ENCODE measurements at regions not wholly inside any gene's neighbourhood (a gene's known extent, or its start where the extent isn't known, plus 50 kb on each side); places are given as distances from the start of the nearest gene placed in this dataset.

DNA sequence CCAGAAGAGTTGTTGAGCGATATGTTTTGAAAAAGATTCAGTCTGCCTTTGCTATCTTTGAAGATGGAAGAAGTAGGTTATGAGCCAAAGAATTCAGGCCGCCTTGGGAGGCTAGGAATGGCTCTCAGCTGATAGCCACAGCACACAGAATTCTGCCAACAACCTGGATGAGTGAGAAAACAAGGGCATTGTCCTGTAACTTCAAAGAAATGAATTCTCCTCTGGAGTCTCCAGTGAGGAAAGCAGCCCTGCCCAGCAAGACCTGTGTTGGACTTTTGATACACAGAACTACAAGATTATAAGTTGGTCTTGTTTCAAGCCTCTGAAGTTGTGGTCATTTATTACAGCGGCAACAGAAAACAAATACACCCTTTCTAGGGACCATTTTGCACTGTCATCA is 509.9 kb upstream of the ZNF608 start:
- H3K27ac Mint-ChIP-seq, result no peak overlapping the region

DNA sequence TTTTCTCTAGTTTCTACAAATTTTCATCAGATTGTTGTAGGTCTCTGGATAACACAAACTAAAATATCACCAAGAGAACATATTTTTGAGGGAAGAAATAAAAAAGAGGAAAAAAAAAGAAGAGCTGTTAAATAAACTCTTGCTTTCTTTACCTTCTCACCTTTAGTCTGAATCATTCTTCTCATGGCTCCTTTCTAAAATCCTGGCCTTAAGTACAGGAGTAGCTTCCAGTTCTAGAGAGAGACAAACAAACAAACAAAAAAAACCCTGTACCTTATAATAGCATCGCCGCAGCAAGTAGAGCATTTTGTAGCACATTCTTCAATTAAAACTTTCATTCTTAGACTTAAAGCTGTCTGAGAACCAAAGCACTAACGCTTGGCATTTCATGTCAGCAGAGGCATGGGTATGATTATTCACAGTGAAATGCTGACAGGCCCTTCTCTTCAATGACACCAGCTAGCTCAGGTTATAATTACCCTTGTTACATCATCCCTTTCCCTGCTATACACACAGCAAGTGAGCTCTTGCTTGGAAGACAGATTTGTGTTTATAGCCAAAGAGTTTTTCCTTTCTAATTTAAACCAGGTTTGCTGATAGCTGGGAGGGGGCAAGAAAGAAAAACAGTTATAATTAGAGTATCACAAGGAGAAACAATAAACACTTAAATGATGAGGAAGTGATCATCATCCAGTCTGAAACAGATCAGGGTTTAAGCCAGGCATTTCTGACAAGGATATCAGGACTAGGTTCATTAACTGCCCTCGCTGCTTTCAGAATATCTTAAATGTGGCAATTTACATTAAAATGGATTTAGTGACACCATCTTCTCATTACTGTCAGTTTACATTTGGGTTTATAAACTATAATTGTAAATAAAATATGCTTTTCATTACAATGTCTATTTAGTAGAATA is 510.9 kb upstream of the ZNF608 start:
- Mint-ChIP-seq H3K27me3 (no peaks in the 10 kb centered on the region), H3K4me3 (ENCODE audit: low read depth) (no peak overlapping the region), H3K36me3 (ENCODE audit: insufficient read depth) (peaks cover 4% of the 10 kb centered on the region), H3K27ac (no peak overlapping the region), H3K9me3 (ENCODE audit: low read depth) (peaks cover 19% of the 10 kb centered on the region), H3K4me1 (ENCODE audit: low read depth) (peaks cover 3% of the 10 kb centered on the region)
- no peak for DNase-seq (ENCODE audit: low spot score, unreplicated experiment)
- TF ChIP-seq, protein P1, sequence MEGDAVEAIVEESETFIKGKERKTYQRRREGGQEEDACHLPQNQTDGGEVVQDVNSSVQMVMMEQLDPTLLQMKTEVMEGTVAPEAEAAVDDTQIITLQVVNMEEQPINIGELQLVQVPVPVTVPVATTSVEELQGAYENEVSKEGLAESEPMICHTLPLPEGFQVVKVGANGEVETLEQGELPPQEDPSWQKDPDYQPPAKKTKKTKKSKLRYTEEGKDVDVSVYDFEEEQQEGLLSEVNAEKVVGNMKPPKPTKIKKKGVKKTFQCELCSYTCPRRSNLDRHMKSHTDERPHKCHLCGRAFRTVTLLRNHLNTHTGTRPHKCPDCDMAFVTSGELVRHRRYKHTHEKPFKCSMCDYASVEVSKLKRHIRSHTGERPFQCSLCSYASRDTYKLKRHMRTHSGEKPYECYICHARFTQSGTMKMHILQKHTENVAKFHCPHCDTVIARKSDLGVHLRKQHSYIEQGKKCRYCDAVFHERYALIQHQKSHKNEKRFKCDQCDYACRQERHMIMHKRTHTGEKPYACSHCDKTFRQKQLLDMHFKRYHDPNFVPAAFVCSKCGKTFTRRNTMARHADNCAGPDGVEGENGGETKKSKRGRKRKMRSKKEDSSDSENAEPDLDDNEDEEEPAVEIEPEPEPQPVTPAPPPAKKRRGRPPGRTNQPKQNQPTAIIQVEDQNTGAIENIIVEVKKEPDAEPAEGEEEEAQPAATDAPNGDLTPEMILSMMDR (IDR thresholded peaks at IDR 0.05; ENCODE audit: unreplicated experiment), result no peak

More for the DNA sequence above, 509.9 kb upstream of the ZNF608 start:
- Mint-ChIP-seq H3K36me3 (ENCODE audit: insufficient read depth) (peaks cover 4% of the 10 kb centered on the region), H3K27me3 (no peaks in the 10 kb centered on the region), H3K9me3 (ENCODE audit: low read depth) (peaks cover 19% of the 10 kb centered on the region), H3K4me3 (ENCODE audit: low read depth) (no peak overlapping the region), H3K4me1 (ENCODE audit: low read depth) (peaks cover 3% of the 10 kb centered on the region)
- no peak for DNase-seq (ENCODE audit: low spot score, unreplicated experiment)
- TF ChIP-seq, protein P1 (IDR thresholded peaks at IDR 0.05; ENCODE audit: unreplicated experiment), result no peak

DNA sequence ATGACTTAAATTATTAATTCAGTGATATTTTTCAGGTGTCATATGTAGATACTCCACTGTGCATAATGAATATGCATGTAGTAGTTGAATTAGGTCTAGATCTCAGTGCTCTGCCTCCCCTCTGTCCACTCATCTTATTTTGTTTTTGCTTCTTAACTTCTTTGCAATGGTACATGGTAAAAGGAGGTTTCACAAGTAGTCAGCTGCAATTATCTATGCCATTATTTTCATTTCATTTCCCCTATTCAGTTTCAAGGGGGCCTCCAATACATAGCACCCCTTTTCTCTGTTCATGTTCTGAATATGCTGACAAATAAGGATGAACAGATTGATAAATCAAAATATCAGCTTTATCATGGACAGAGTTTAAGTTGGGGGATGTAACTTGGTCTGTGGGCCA is 511.6 kb upstream of the ZNF608 start:
- H3K4me3 Mint-ChIP-seq (ENCODE audit: low read depth), result no peak overlapping the region
- H3K4me1 Mint-ChIP-seq (ENCODE audit: low read depth), result peaks cover 3% of the 10 kb centered on the region
- no peak overlapping the region for H3K27ac Mint-ChIP-seq
- DNase-seq (ENCODE audit: low spot score, unreplicated experiment), result no peak
- peaks cover 19% of the 10 kb centered on the region for H3K9me3 Mint-ChIP-seq (ENCODE audit: low read depth)
- TF ChIP-seq, protein P1 (IDR thresholded peaks at IDR 0.05; ENCODE audit: unreplicated experiment), result no peak
- no peaks in the 10 kb centered on the region for H3K27me3 Mint-ChIP-seq
- H3K36me3 Mint-ChIP-seq (ENCODE audit: insufficient read depth), result peaks cover 4% of the 10 kb centered on the region

DNA sequence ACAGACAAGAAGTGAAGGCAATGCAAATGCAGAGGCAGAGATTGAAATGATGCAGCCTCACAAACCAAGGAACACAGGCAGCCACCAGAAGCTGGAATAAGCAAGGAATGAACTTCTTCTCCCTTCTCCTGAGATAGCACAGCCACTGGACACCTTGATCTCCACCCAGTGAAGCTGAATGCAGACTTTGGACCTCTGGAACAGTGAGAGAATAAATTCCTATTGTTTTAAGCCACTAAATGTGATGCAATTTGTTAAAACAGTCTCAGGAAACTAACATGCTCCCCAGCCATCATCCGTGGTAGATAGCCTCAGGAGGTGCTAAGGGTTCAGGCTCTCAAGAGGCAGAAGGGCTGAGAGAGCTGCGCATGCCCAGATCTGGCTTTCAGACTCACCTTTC is 512.2 kb upstream of the ZNF608 start:
- Mint-ChIP-seq H3K4me1 (ENCODE audit: low read depth) (peaks cover 3% of the 10 kb centered on the region), H3K4me3 (ENCODE audit: low read depth) (no peak overlapping the region), H3K27me3 (no peaks in the 10 kb centered on the region), H3K36me3 (ENCODE audit: insufficient read depth) (peaks cover 4% of the 10 kb centered on the region), H3K27ac (no peak overlapping the region), H3K9me3 (ENCODE audit: low read depth) (peaks cover 16% of the 10 kb centered on the region)
- TF ChIP-seq, protein P1 (IDR thresholded peaks at IDR 0.05; ENCODE audit: unreplicated experiment), result no peak
- DNase-seq (ENCODE audit: low spot score, unreplicated experiment), result no peak

DNA sequence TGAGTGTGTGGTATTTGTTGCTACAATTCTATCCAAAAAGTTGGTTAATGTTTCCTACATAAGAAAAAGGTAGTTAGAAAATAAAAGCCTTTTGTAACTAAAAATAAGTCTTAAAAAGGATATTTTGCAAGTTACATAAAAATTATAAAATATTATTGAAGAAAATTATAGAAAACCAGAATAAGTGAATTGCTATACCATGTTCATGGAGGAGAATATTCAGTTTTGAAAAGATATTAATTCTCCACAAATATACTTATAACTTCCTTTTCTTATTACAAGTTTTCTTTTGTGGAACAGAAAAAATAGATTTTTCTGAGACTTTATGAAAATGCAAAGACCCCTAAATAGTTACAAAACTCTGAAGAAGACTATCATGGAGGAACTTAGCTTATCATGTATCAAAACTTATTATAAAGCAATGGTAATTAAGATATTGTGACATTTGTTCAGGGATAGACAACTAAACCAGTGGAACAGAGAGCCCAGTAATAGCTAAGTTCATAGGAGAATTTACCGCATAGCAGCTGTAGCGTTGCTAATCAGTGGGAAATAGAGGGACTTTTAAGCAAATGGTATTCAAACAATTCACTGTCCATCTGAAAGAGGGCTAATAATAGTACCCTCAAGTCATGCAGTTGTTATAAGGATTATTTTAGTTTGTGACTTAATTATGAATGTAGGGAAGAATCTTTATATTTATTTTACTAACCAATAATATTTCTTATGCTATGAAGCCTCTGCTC is 515.2 kb upstream of the ZNF608 start:
- H3K9me3 Mint-ChIP-seq (ENCODE audit: low read depth), result peaks cover 13% of the 10 kb centered on the region
- H3K27me3 Mint-ChIP-seq, result no peaks in the 10 kb centered on the region
- H3K4me3 Mint-ChIP-seq (ENCODE audit: low read depth), result no peak overlapping the region
- no peak overlapping the region for H3K27ac Mint-ChIP-seq
- TF ChIP-seq, protein P1 (IDR thresholded peaks at IDR 0.05; ENCODE audit: unreplicated experiment), result no peak
- H3K36me3 Mint-ChIP-seq (ENCODE audit: insufficient read depth), result no peaks in the 10 kb centered on the region
- no peak for DNase-seq (ENCODE audit: low spot score, unreplicated experiment)
- H3K4me1 Mint-ChIP-seq (ENCODE audit: low read depth), result no peaks in the 10 kb centered on the region
